GM23338 (cell line): ENCODE measurements at regions not wholly inside any gene's neighbourhood (a gene's known extent, or its start where the extent isn't known, plus 50 kb on each side); places are given as distances from the start of the nearest gene placed in this dataset.

Source experiments
- ATAC-seq: fragments of 200-7000 bp; cut with Tn5 transposase; 3 replicates; pipeline ENCODE4 v1.9.1; 2020
- DNase-seq: peaks from one replicate; pipeline ENCODE4 v3.0.0-alpha.2; 2015; ENCODE audit warnings: low spot score
- H2AFZ ChIP-seq: fragments of 200-600 bp; sonication (generic); 2 replicates; pipeline ENCODE4 v1.8.0; 2016; ENCODE audit warnings: antibody characterized with exemption, mild to moderate bottlenecking, moderate library complexity
- H3F3A ChIP-seq: fragments of 200-600 bp; sonication (generic); replicated peaks from 2 replicates; pipeline ENCODE4 v1.8.0; 2017; ENCODE audit warnings: antibody characterized with exemption, mixed run types, low read depth
- H3K27ac ChIP-seq: fragments of 200-600 bp; sonication (generic); 2 replicates; pipeline ENCODE4 v1.6.1; 2016; ENCODE audit warnings: low read depth
- H3K27me3 ChIP-seq: fragments of 200-600 bp; sonication (generic); 2 replicates; pipeline ENCODE4 v1.8.0; 2016; ENCODE audit warnings: mild to moderate bottlenecking, mixed run types, moderate library complexity; ENCODE audit not compliant: insufficient read depth
- H3K36me3 ChIP-seq: fragments of 200-600 bp; sonication (generic); 2 replicates; pipeline ENCODE4 v1.8.0; 2016; ENCODE audit warnings: mild to moderate bottlenecking; ENCODE audit not compliant: insufficient read depth
- H3K4me1 ChIP-seq: fragments of 200-600 bp; sonication (generic); 2 replicates; pipeline ENCODE4 v1.8.0; 2016; ENCODE audit warnings: mild to moderate bottlenecking, moderate library complexity; ENCODE audit not compliant: insufficient read depth
- H3K4me2 ChIP-seq: fragments of 200-600 bp; sonication (generic); 2 replicates; pipeline ENCODE4 v1.7.1; 2017; ENCODE audit warnings: mixed run types
- H3K4me3 ChIP-seq: fragments of 200-600 bp; sonication (generic); 2 replicates; pipeline ENCODE4 v1.6.1; 2016; ENCODE audit warnings: mixed run types
- H3K79me2 ChIP-seq: fragments of 200-600 bp; sonication (generic); replicated peaks from 2 replicates; pipeline ENCODE4 v1.8.0; 2017; ENCODE audit warnings: mild to moderate bottlenecking; ENCODE audit not compliant: insufficient read depth
- H3K9me2 ChIP-seq: fragments of 200-600 bp; sonication (generic); 2 replicates; pipeline ENCODE4 v1.8.0; 2017; ENCODE audit not compliant: insufficient read depth
- H4K20me1 ChIP-seq: fragments of 200-600 bp; sonication (generic); replicated peaks from 2 replicates; pipeline ENCODE4 v1.8.0; 2017; ENCODE audit warnings: mild to moderate bottlenecking; ENCODE audit not compliant: insufficient read depth
- H3K27ac Mint-ChIP-seq: 2 replicates; pipeline ENCODE4 v1.8.0; 2020; ENCODE audit warnings: inconsistent platforms, mild to moderate bottlenecking, moderate library complexity, mixed read lengths
- H3K27me3 Mint-ChIP-seq: 3 replicates; pipeline ENCODE4 v1.8.0; 2022; ENCODE audit warnings: low read depth, mild to moderate bottlenecking, moderate library complexity, mixed read lengths, inconsistent platforms; ENCODE audit not compliant: insufficient read depth, poor library complexity
- H3K36me3 Mint-ChIP-seq: 3 replicates; pipeline ENCODE4 v1.8.0; 2021; ENCODE audit warnings: low read depth, mild to moderate bottlenecking, inconsistent platforms, moderate library complexity, mixed read lengths
- H3K4me1 Mint-ChIP-seq: 3 replicates; pipeline ENCODE4 v1.8.0; 2020; ENCODE audit warnings: mild to moderate bottlenecking, inconsistent platforms, mixed read lengths
- H3K4me3 Mint-ChIP-seq: 3 replicates; pipeline ENCODE4 v1.8.0; 2021; ENCODE audit warnings: moderate library complexity, mild to moderate bottlenecking, inconsistent platforms, mixed read lengths
- H3K9me3 Mint-ChIP-seq: 3 replicates; pipeline ENCODE4 v1.8.0; 2020; ENCODE audit warnings: moderate library complexity, mild to moderate bottlenecking, inconsistent platforms, mixed read lengths
- CREB1 ChIP-seq: fragments of 250-450 bp; sonication (Bioruptor Pico); IDR thresholded peaks from 2 replicates; pipeline ENCODE4 v1.5.0; 2020; ENCODE audit warnings: low read depth, mild to moderate bottlenecking, moderate library complexity
- CTCF ChIP-seq, 2 experiments: fragments of 200-600 bp in 1 of 2; sonication (generic) in 1 of 2; conservative IDR thresholded peaks; 2 replicates each; pipeline versions ENCODE4 v1.5.1 to v1.6.1; 2016 to 2017; ENCODE audit warnings: antibody characterized with exemption in 2 of 2, low read depth in 2 of 2, mild to moderate bottlenecking in 2 of 2, moderate library complexity in 1 of 2
- ETS1 ChIP-seq: IDR thresholded peaks from 2 replicates; pipeline ENCODE4 v1.6.1; 2016; ENCODE audit warnings: antibody characterized with exemption
- EZH2 ChIP-seq: fragments of 200-600 bp; sonication (generic); IDR thresholded peaks from one replicate; pipeline ENCODE4 v1.8.0; 2017; ENCODE audit warnings: antibody characterized with exemption, mild to moderate bottlenecking, low read depth; ENCODE audit not compliant: unreplicated experiment
- EZH2phosphoT487 ChIP-seq: fragments of 200-600 bp; sonication (generic); IDR thresholded peaks from one replicate; pipeline ENCODE4 v1.8.1; 2018; ENCODE audit warnings: antibody characterized with exemption; ENCODE audit not compliant: unreplicated experiment
- JUNB ChIP-seq: IDR thresholded peaks from one replicate; pipeline ENCODE4 v1.6.1; 2016; ENCODE audit warnings: antibody characterized with exemption; ENCODE audit not compliant: unreplicated experiment
- NANOG ChIP-seq: IDR thresholded peaks from 2 replicates; pipeline ENCODE4 v1.6.1; 2016; ENCODE audit warnings: antibody characterized with exemption, borderline replicate concordance
- POLR2AphosphoS5 ChIP-seq: IDR thresholded peaks from 2 replicates; pipeline ENCODE4 v1.6.1; 2016; ENCODE audit warnings: antibody characterized with exemption, low read depth
- STAT1 ChIP-seq: IDR thresholded peaks from one replicate; pipeline ENCODE4 v1.6.1; 2016; ENCODE audit warnings: antibody characterized with exemption; ENCODE audit not compliant: unreplicated experiment
- ZNF114 ChIP-seq: fragments of 250-450 bp; sonication (Bioruptor Pico); IDR thresholded peaks from 2 replicates; pipeline ENCODE4 v1.5.0; 2020; ENCODE audit warnings: mild to moderate bottlenecking, moderate library complexity
- ZNF331 ChIP-seq: fragments of 250-450 bp; sonication (Bioruptor Pico); IDR thresholded peaks from 2 replicates; pipeline ENCODE4 v1.5.0; 2020; ENCODE audit warnings: low read depth, mild to moderate bottlenecking, moderate library complexity
- ZNF462 ChIP-seq: fragments of 250-450 bp; sonication (Bioruptor Pico); IDR thresholded peaks from 2 replicates; pipeline ENCODE4 v1.5.0; 2020; ENCODE audit warnings: mild to moderate bottlenecking, moderate library complexity
- TF ChIP-seq, protein P1 (sequence below): IDR thresholded peaks from one replicate; pipeline ENCODE4 v1.6.1; 2018; ENCODE audit warnings: antibody characterized with exemption; ENCODE audit not compliant: unreplicated experiment

- no peak for ATAC-seq
- Mint-ChIP-seq H3K27me3 (no peaks in the 10 kb centered on the region), H3K27ac (no peak overlapping the region)
Measured at GRCh38 chr15:96560246-96560895, 229.9 kb downstream of the NR2F2 start.

More at GRCh38 chr15:96560246-96560895, 229.9 kb downstream of the NR2F2 start:
- H3K4me2 ChIP-seq: no peak overlapping the region
- no peak overlapping the region for H3K27ac ChIP-seq
- no peak overlapping the region for H2AFZ ChIP-seq
- H4K20me1 ChIP-seq: no peaks in the 10 kb centered on the region
- peaks cover 16% of the 10 kb centered on the region; the same call in 1 of the 2 replicates for H3K9me2 ChIP-seq
- H3K36me3 Mint-ChIP-seq: no peaks in the 10 kb centered on the region
- no peak overlapping the region for H3K4me3 ChIP-seq
- H3K4me3 Mint-ChIP-seq: no peak overlapping the region
- H3K36me3 ChIP-seq: no peaks in the 10 kb centered on the region
- no peaks in the 10 kb centered on the region for H3F3A ChIP-seq
- H3K9me3 Mint-ChIP-seq: no peaks in the 10 kb centered on the region
- H3K4me1 Mint-ChIP-seq: no peaks in the 10 kb centered on the region
- no peak for DNase-seq
- H3K79me2 ChIP-seq: no peaks in the 10 kb centered on the region
- TF ChIP-seq POLR2AphosphoS5 (no peak), ZNF114 (CRISPR knock-in tag) (no peak), ZNF462 (CRISPR knock-in tag) (no peak), CREB1 (no peak), ETS1 (no peak), JUNB (no peak), EZH2 (no peak), STAT1 (no peak), ZNF331 (no peak), CTCF (conservative IDR thresholded peaks at IDR 0.05; ENCODE audit: low read depth in 2 of 2) (no peak), NANOG (no peak), EZH2phosphoT487 (no peak)
- TF ChIP-seq, protein P1, sequence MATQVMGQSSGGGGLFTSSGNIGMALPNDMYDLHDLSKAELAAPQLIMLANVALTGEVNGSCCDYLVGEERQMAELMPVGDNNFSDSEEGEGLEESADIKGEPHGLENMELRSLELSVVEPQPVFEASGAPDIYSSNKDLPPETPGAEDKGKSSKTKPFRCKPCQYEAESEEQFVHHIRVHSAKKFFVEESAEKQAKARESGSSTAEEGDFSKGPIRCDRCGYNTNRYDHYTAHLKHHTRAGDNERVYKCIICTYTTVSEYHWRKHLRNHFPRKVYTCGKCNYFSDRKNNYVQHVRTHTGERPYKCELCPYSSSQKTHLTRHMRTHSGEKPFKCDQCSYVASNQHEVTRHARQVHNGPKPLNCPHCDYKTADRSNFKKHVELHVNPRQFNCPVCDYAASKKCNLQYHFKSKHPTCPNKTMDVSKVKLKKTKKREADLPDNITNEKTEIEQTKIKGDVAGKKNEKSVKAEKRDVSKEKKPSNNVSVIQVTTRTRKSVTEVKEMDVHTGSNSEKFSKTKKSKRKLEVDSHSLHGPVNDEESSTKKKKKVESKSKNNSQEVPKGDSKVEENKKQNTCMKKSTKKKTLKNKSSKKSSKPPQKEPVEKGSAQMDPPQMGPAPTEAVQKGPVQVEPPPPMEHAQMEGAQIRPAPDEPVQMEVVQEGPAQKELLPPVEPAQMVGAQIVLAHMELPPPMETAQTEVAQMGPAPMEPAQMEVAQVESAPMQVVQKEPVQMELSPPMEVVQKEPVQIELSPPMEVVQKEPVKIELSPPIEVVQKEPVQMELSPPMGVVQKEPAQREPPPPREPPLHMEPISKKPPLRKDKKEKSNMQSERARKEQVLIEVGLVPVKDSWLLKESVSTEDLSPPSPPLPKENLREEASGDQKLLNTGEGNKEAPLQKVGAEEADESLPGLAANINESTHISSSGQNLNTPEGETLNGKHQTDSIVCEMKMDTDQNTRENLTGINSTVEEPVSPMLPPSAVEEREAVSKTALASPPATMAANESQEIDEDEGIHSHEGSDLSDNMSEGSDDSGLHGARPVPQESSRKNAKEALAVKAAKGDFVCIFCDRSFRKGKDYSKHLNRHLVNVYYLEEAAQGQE: no peak
- H3K4me1 ChIP-seq: no peaks in the 10 kb centered on the region
- H3K27me3 ChIP-seq: no peaks in the 10 kb centered on the region
